Large intestine (tissue), 3 donors: ENCODE measurements at regions not wholly inside any gene's neighbourhood (a gene's known extent, or its start where the extent isn't known, plus 50 kb on each side); places are given as distances from the start of the nearest gene placed in this dataset.

ENCODE experiments used
- DNase-seq, 2 donors: peaks; one replicate each; pipeline versions ENCODE4 v3.0.0 to v3.0.0-alpha.2; 2013
- H3K27ac ChIP-seq: one replicate; pipeline ENCODE4 v1.5.1; 2013; ENCODE audit warnings: low read length
- H3K27me3 ChIP-seq: 2 replicates; pipeline ENCODE4 v1.6.1; 2013; ENCODE audit warnings: low read length; ENCODE audit not compliant: control insufficient read depth, insufficient read depth
- H3K36me3 ChIP-seq: 2 replicates; pipeline ENCODE4 v1.6.1; 2013; ENCODE audit warnings: low read length; ENCODE audit not compliant: control insufficient read depth, insufficient read depth
- H3K4me1 ChIP-seq: one replicate; pipeline ENCODE4 v1.6.1; 2013; ENCODE audit warnings: low read length; ENCODE audit not compliant: control insufficient read depth, insufficient read depth
- H3K4me3 ChIP-seq: one replicate; pipeline ENCODE4 v1.5.1; 2013; ENCODE audit warnings: low read length
- H3K9me3 ChIP-seq: one replicate; pipeline ENCODE4 v1.6.1; 2013; ENCODE audit warnings: mild to moderate bottlenecking, low read depth, low read length, moderate library complexity; ENCODE audit not compliant: control insufficient read depth
- WGBS: methylation state at CpG from one replicate; pipeline ENCODE4 v1.1.5; 2013; ENCODE audit warnings: low lambda C conversion rate; ENCODE audit not compliant: insufficient coverage; 5-methylcytosine and 5-hydroxymethylcytosine counted together

- no peaks in the 10 kb centered on the region for H3K9me3 ChIP-seq
- peak; percentile 42 to 76 for DNase-seq
- H3K4me1 ChIP-seq, result peaks cover 8% of the 10 kb centered on the region
- no peak overlapping the region for H3K4me3 ChIP-seq
- WGBS, result no CpG with 5 or more reads among the region's 4 CpGs
- H3K27ac ChIP-seq, result peak overlapping the region; percentile 58
- no peaks in the 10 kb centered on the region for H3K36me3 ChIP-seq
- H3K27me3 ChIP-seq, result no peaks in the 10 kb centered on the region
Observed at GRCh38 chr21:27423906-27424595, 457.2 kb upstream of the ADAMTS5 start.

GRCh38 chr21:27423038-27423437 is 456.1 kb upstream of the ADAMTS5 start:
- Histone ChIP-seq H3K36me3 (no peaks in the 10 kb centered on the region), H3K4me3 (no peak overlapping the region), H3K9me3 (no peaks in the 10 kb centered on the region), H3K27me3 (no peaks in the 10 kb centered on the region), H3K27ac (no peak overlapping the region), H3K4me1 (peaks cover 8% of the 10 kb centered on the region)
- no peak for DNase-seq
- no CpG with 5 or more reads among the region's 4 CpGs for WGBS

GRCh38 chr21:27422435-27422834 is 455.5 kb upstream of the ADAMTS5 start:
- no peak overlapping the region for H3K4me3 ChIP-seq
- no peaks in the 10 kb centered on the region for H3K36me3 ChIP-seq
- DNase-seq, result no peak
- no CpG with 5 or more reads among the region's 1 CpG for WGBS
- peaks cover 8% of the 10 kb centered on the region for H3K4me1 ChIP-seq
- no peaks in the 10 kb centered on the region for H3K27me3 ChIP-seq
- H3K9me3 ChIP-seq, result no peaks in the 10 kb centered on the region
- H3K27ac ChIP-seq, result no peak overlapping the region

GRCh38 chr21:27421654-27422053 is 454.8 kb upstream of the ADAMTS5 start:
- Histone ChIP-seq H3K4me1 (peaks cover 8% of the 10 kb centered on the region), H3K27ac (no peak overlapping the region), H3K27me3 (no peaks in the 10 kb centered on the region), H3K4me3 (no peak overlapping the region), H3K9me3 (no peaks in the 10 kb centered on the region), H3K36me3 (no peaks in the 10 kb centered on the region)
- 100% methylated on average over 1 of the region's 3 CpGs for WGBS
- no peak for DNase-seq

- peaks cover 6% of the 10 kb centered on the region for H3K9me3 ChIP-seq
- H3K4me1 ChIP-seq, result peaks cover 3% of the 10 kb centered on the region
- H3K27me3 ChIP-seq, result no peaks in the 10 kb centered on the region
- H3K27ac ChIP-seq, result no peak overlapping the region
- WGBS, result 92% methylated on average over 3 of the region's 3 CpGs
- H3K36me3 ChIP-seq, result no peaks in the 10 kb centered on the region
- H3K4me3 ChIP-seq, result no peak overlapping the region
- DNase-seq, result no peak
Observed at GRCh38 chr21:27419153-27419552, 452.3 kb upstream of the ADAMTS5 start.

GRCh38 chr21:27418346-27418745 is 451.5 kb upstream of the ADAMTS5 start:
- no peak overlapping the region for H3K27ac ChIP-seq
- DNase-seq, result no peak
- no peaks in the 10 kb centered on the region for H3K27me3 ChIP-seq
- H3K9me3 ChIP-seq, result peaks cover 6% of the 10 kb centered on the region
- H3K4me1 ChIP-seq, result no peaks in the 10 kb centered on the region
- no peak overlapping the region for H3K4me3 ChIP-seq
- WGBS, result 91% methylated on average over 1 of the region's 1 CpG
- no peaks in the 10 kb centered on the region for H3K36me3 ChIP-seq

- WGBS, result no CpG with 5 or more reads among the region's 3 CpGs
- no peaks in the 10 kb centered on the region for H3K36me3 ChIP-seq
- H3K4me1 ChIP-seq, result peaks cover 8% of the 10 kb centered on the region
- no peaks in the 10 kb centered on the region for H3K27me3 ChIP-seq
- H3K27ac ChIP-seq, result no peak overlapping the region
- H3K4me3 ChIP-seq, result no peak overlapping the region
- peaks cover 6% of the 10 kb centered on the region for H3K9me3 ChIP-seq
- no peak for DNase-seq
Observed at GRCh38 chr21:27412530-27412929, 445.6 kb upstream of the ADAMTS5 start.

- Histone ChIP-seq H3K9me3 (no peaks in the 10 kb centered on the region), H3K4me3 (no peak overlapping the region), H3K4me1 (peaks cover 8% of the 10 kb centered on the region), H3K36me3 (no peaks in the 10 kb centered on the region), H3K27me3 (no peaks in the 10 kb centered on the region), H3K27ac (no peak overlapping the region)
- no CpG with 5 or more reads among the region's 2 CpGs for WGBS
- DNase-seq, result peak in 1 of 2 donors; percentile 22
Observed at GRCh38 chr21:27408826-27409225, 441.9 kb upstream of the ADAMTS5 start.

- no peak overlapping the region for H3K27ac ChIP-seq
- WGBS, result 64% methylated on average over 2 of the region's 5 CpGs
Observed at GRCh38 chr21:27407271-27407670, 440.4 kb upstream of the ADAMTS5 start.

GRCh38 chr21:27406300-27407009 is 439.6 kb upstream of the ADAMTS5 start:
- H3K27ac ChIP-seq, result no peak overlapping the region

More at GRCh38 chr21:27407271-27407670, 440.4 kb upstream of the ADAMTS5 start:
- no peak for DNase-seq
- H3K9me3 ChIP-seq, result no peaks in the 10 kb centered on the region
- no peak overlapping the region for H3K4me3 ChIP-seq
- peaks cover 8% of the 10 kb centered on the region for H3K4me1 ChIP-seq
- H3K36me3 ChIP-seq, result no peaks in the 10 kb centered on the region
- no peaks in the 10 kb centered on the region for H3K27me3 ChIP-seq

More at GRCh38 chr21:27406300-27407009, 439.6 kb upstream of the ADAMTS5 start:
- 69% methylated on average over 3 of the region's 3 CpGs for WGBS
- no peak for DNase-seq
- no peak overlapping the region for H3K4me3 ChIP-seq
- H3K27me3 ChIP-seq, result no peaks in the 10 kb centered on the region
- H3K4me1 ChIP-seq, result peaks cover 7% of the 10 kb centered on the region
- no peaks in the 10 kb centered on the region for H3K36me3 ChIP-seq
- H3K9me3 ChIP-seq, result no peaks in the 10 kb centered on the region
